H9 (cell line): ENCODE measurements at regions not wholly inside any gene's neighbourhood (a gene's known extent, or its start where the extent isn't known, plus 50 kb on each side); places are given as distances from the start of the nearest gene placed in this dataset.

Experiments
- DNase-seq: peaks from one replicate; pipeline ENCODE4 v3.0.0-alpha.2; 2017
- H2AFZ ChIP-seq: one replicate; pipeline ENCODE4 v1.6.1; 2013; ENCODE audit warnings: mild to moderate bottlenecking, low read length, control low read depth, moderate library complexity
- H2AK5ac ChIP-seq: 2 replicates; pipeline ENCODE4 v1.6.1; 2013; ENCODE audit warnings: low read length, control low read depth, mixed read lengths; ENCODE audit not compliant: insufficient read length
- H2BK120ac ChIP-seq: one replicate; pipeline ENCODE4 v1.6.1; 2013; ENCODE audit warnings: low read depth, mild to moderate bottlenecking, low read length, control low read depth, inconsistent platforms; ENCODE audit not compliant: poor library complexity, severe bottlenecking
- H2BK12ac ChIP-seq: 2 replicates; pipeline ENCODE4 v1.6.1; 2013; ENCODE audit warnings: low read length, control low read depth, mixed read lengths, low read depth; ENCODE audit not compliant: insufficient read length
- H2BK15ac ChIP-seq: 2 replicates; pipeline ENCODE4 v1.6.1; 2013; ENCODE audit warnings: low read depth, low read length, control low read depth
- H2BK20ac ChIP-seq: one replicate; pipeline ENCODE4 v1.6.1; 2013; ENCODE audit warnings: low read depth, mild to moderate bottlenecking, low read length, control low read depth, inconsistent platforms; ENCODE audit not compliant: poor library complexity, severe bottlenecking
- H2BK5ac ChIP-seq: 2 replicates; pipeline ENCODE4 v1.6.1; 2013; ENCODE audit warnings: low read length, control low read depth, mixed read lengths; ENCODE audit not compliant: insufficient read length
- H3K14ac ChIP-seq: 2 replicates; pipeline ENCODE4 v1.6.1; 2013; ENCODE audit warnings: low read length, control low read depth; ENCODE audit not compliant: insufficient read depth
- H3K18ac ChIP-seq: 2 replicates; pipeline ENCODE4 v1.6.1; 2013; ENCODE audit warnings: low read depth, mild to moderate bottlenecking, mixed read lengths, low read length, control low read depth; ENCODE audit not compliant: insufficient read length
- H3K23ac ChIP-seq: 2 replicates; pipeline ENCODE4 v1.6.1; 2013; ENCODE audit warnings: low read length, control low read depth, mixed read lengths, low read depth; ENCODE audit not compliant: insufficient read length
- H3K23me2 ChIP-seq: 2 replicates; pipeline ENCODE4 v1.6.1; 2013; ENCODE audit warnings: low read depth, mild to moderate bottlenecking, mixed read lengths, low read length, control low read depth; ENCODE audit not compliant: insufficient read length, poor library complexity, severe bottlenecking
- H3K27ac ChIP-seq: 2 replicates; pipeline ENCODE4 v1.5.1; 2013; ENCODE audit warnings: low read length, control low read depth, mixed read lengths, low read depth; ENCODE audit not compliant: insufficient read length
- H3K27me3 ChIP-seq: 2 replicates; pipeline ENCODE4 v1.6.1; 2013; ENCODE audit warnings: low read length, control low read depth, inconsistent platforms; ENCODE audit not compliant: insufficient read depth
- H3K4ac ChIP-seq: 2 replicates; pipeline ENCODE4 v1.6.1; 2013; ENCODE audit warnings: low read depth, mild to moderate bottlenecking, control low read depth, inconsistent platforms, low read length, moderate library complexity
- H3K4me1 ChIP-seq: 2 replicates; pipeline ENCODE4 v1.6.1; 2013; ENCODE audit warnings: low read length, control low read depth, inconsistent platforms; ENCODE audit not compliant: insufficient read depth
- H3K4me2 ChIP-seq: 2 replicates; pipeline ENCODE4 v1.6.1; 2013; ENCODE audit warnings: low read length, control low read depth, mixed read lengths; ENCODE audit not compliant: insufficient read length, insufficient read depth
- H3K56ac ChIP-seq: 2 replicates; pipeline ENCODE4 v1.6.1; 2013; ENCODE audit warnings: low read depth, mild to moderate bottlenecking, mixed read lengths, low read length, control low read depth; ENCODE audit not compliant: insufficient read length
- H3K79me1 ChIP-seq: 2 replicates; pipeline ENCODE4 v1.6.1; 2013; ENCODE audit warnings: low read depth, mild to moderate bottlenecking, moderate library complexity, low read length, control low read depth, inconsistent platforms; ENCODE audit not compliant: insufficient read depth, poor library complexity, severe bottlenecking
- H3K79me2 ChIP-seq: 2 replicates; pipeline ENCODE4 v1.6.1; 2013; ENCODE audit warnings: low read length, control low read depth, inconsistent platforms; ENCODE audit not compliant: insufficient read depth
- H3K9ac ChIP-seq: 2 replicates; pipeline ENCODE4 v1.6.1; 2013; ENCODE audit warnings: low read length, control low read depth, mixed read lengths; ENCODE audit not compliant: insufficient read length; ENCODE audit errors: extremely low read depth
- H3K9me3 ChIP-seq: one replicate; pipeline ENCODE4 v1.6.1; 2013; ENCODE audit warnings: low read depth, low read length, inconsistent platforms; ENCODE audit not compliant: control insufficient read depth
- H3T11ph ChIP-seq: one replicate; pipeline ENCODE4 v1.6.1; 2013; ENCODE audit warnings: mild to moderate bottlenecking, low read length, control low read depth, inconsistent platforms
- H4K20me1 ChIP-seq: one replicate; pipeline ENCODE4 v1.6.1; 2013; ENCODE audit not compliant: control insufficient read depth, insufficient read length, insufficient read depth
- H4K5ac ChIP-seq: 2 replicates; pipeline ENCODE4 v1.6.1; 2013; ENCODE audit warnings: low read depth, mild to moderate bottlenecking, mixed read lengths, low read length, control low read depth; ENCODE audit not compliant: insufficient read length
- H4K8ac ChIP-seq: replicated peaks from 2 replicates; pipeline ENCODE4 v1.6.1; 2013; ENCODE audit warnings: low read length, control low read depth, mixed read lengths, low read depth; ENCODE audit not compliant: insufficient read length
- H4K91ac ChIP-seq: 2 replicates; pipeline ENCODE4 v1.6.1; 2013; ENCODE audit warnings: low read depth, mild to moderate bottlenecking, moderate library complexity, mixed read lengths, low read length, control low read depth; ENCODE audit not compliant: insufficient read length
- H3K27ac Mint-ChIP-seq, 3 experiments: 2 replicates in 2 of 3; 3 replicates in 1 of 3; pipeline ENCODE4 v1.8.0; 2020 to 2021; ENCODE audit warnings: mixed read lengths in 3 of 3, mild to moderate bottlenecking in 1 of 3, moderate library complexity in 1 of 3
- H3K27me3 Mint-ChIP-seq: 2 replicates; pipeline ENCODE4 v1.8.0; 2021; ENCODE audit warnings: low read depth, mild to moderate bottlenecking, moderate library complexity, mixed read lengths
- H3K36me3 Mint-ChIP-seq, 3 experiments: 2 replicates in 2 of 3; 3 replicates in 1 of 3; pipeline ENCODE4 v1.8.0; 2020 to 2021; ENCODE audit warnings: low read depth in 3 of 3, mixed read lengths in 3 of 3; ENCODE audit not compliant: insufficient read depth in 1 of 3
- H3K4me1 Mint-ChIP-seq, 2 experiments: 2 replicates each; pipeline ENCODE4 v1.8.0; 2020; ENCODE audit warnings: mixed read lengths in 2 of 2
- H3K4me3 Mint-ChIP-seq, 2 experiments: 2 replicates in 1 of 2; 3 replicates in 1 of 2; pipeline ENCODE4 v1.8.0; 2020 to 2021; ENCODE audit warnings: mild to moderate bottlenecking in 2 of 2, mixed read lengths in 2 of 2, moderate library complexity in 1 of 2
- H3K9me3 Mint-ChIP-seq, 2 experiments: 2 replicates in 1 of 2; 3 replicates in 1 of 2; pipeline ENCODE4 v1.8.0; 2020; ENCODE audit warnings: mild to moderate bottlenecking in 2 of 2, mixed read lengths in 2 of 2, moderate library complexity in 1 of 2
- WGBS: extraction: QIAGEN DNeasy Blood & Tissue Kit; methylation state at CpG from one replicate; pipeline ENCODE4 v1.1.7; 2013; ENCODE audit warnings: missing lambda C conversion rate, low lambda C conversion rate, mixed read lengths; ENCODE audit not compliant: insufficient read length; ENCODE audit errors: extremely low coverage; 5-methylcytosine and 5-hydroxymethylcytosine counted together
- TF ChIP-seq, protein P1 (sequence below): fragments of 200-600 bp; sonication (generic); conservative IDR thresholded peaks from 3 replicates; pipeline ENCODE4 v1.8.0; 2021; ENCODE audit warnings: antibody characterized with exemption, mild to moderate bottlenecking

- no peak overlapping the region for H2BK20ac ChIP-seq
- H3K4me1 ChIP-seq, result no peaks in the 10 kb centered on the region
- peaks cover 20% of the 10 kb centered on the region in 2 experiments for H3K9me3 Mint-ChIP-seq
- H2AK5ac ChIP-seq, result no peak overlapping the region
- peaks cover 0 to 14% (median 0%) of the 10 kb centered on the region in 3 experiments; a peak in 2 of 7 replicates for H3K36me3 Mint-ChIP-seq
- no peak overlapping the region for H3T11ph ChIP-seq
- H3K79me1 ChIP-seq, result no peaks in the 10 kb centered on the region
- H3K27me3 Mint-ChIP-seq, result no peaks in the 10 kb centered on the region
- TF ChIP-seq, protein P1, sequence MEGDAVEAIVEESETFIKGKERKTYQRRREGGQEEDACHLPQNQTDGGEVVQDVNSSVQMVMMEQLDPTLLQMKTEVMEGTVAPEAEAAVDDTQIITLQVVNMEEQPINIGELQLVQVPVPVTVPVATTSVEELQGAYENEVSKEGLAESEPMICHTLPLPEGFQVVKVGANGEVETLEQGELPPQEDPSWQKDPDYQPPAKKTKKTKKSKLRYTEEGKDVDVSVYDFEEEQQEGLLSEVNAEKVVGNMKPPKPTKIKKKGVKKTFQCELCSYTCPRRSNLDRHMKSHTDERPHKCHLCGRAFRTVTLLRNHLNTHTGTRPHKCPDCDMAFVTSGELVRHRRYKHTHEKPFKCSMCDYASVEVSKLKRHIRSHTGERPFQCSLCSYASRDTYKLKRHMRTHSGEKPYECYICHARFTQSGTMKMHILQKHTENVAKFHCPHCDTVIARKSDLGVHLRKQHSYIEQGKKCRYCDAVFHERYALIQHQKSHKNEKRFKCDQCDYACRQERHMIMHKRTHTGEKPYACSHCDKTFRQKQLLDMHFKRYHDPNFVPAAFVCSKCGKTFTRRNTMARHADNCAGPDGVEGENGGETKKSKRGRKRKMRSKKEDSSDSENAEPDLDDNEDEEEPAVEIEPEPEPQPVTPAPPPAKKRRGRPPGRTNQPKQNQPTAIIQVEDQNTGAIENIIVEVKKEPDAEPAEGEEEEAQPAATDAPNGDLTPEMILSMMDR, result no peak
- H2BK15ac ChIP-seq, result no peak overlapping the region
- H3K4ac ChIP-seq, result no peak overlapping the region
- no peak overlapping the region for H3K18ac ChIP-seq
- no peaks in the 10 kb centered on the region for H4K20me1 ChIP-seq
- no CpG with 5 or more reads among the region's 1 CpG for WGBS
- no peaks in the 10 kb centered on the region for H3K27me3 ChIP-seq
- no peak overlapping the region for H4K91ac ChIP-seq
- H3K27ac Mint-ChIP-seq, result no peak overlapping the region
- no peak overlapping the region for H3K9ac ChIP-seq
- H3K23ac ChIP-seq, result no peak overlapping the region
- H3K23me2 ChIP-seq, result no peaks in the 10 kb centered on the region
- no peak overlapping the region for H2AFZ ChIP-seq
- H3K4me3 Mint-ChIP-seq, result no peak overlapping the region
- no peak overlapping the region for H3K56ac ChIP-seq
- no peak overlapping the region for H3K14ac ChIP-seq
- no peak overlapping the region for H4K5ac ChIP-seq
- H3K4me2 ChIP-seq, result no peak overlapping the region
- H3K4me1 Mint-ChIP-seq, result no peaks in the 10 kb centered on the region
- no peak for DNase-seq
- no peaks in the 10 kb centered on the region for H3K9me3 ChIP-seq
- no peak overlapping the region for H3K27ac ChIP-seq
- no peak overlapping the region for H2BK12ac ChIP-seq
- no peaks in the 10 kb centered on the region for H3K79me2 ChIP-seq
- H4K8ac ChIP-seq, result no peak overlapping the region
- no peak overlapping the region for H2BK5ac ChIP-seq
- H2BK120ac ChIP-seq, result no peak overlapping the region
These were observed 815.6 kb downstream of the LTN1 start for GRCh38 chr21:28177124-28177523.
